GM20000 (cell line): ENCODE measurements at regions not wholly inside any gene's neighbourhood (a gene's known extent, or its start where the extent isn't known, plus 50 kb on each side); places are given as distances from the start of the nearest gene placed in this dataset.

ENCODE experiments used
- DNase-seq: peaks from one replicate; pipeline ENCODE4 v3.0.0; 2012; ENCODE audit warnings: low spot score
- CTCF ChIP-seq: IDR thresholded peaks from 2 replicates; pipeline ENCODE4 v1.5.1; 2012; ENCODE audit warnings: mild to moderate bottlenecking, control low read depth; ENCODE audit errors: extremely low read depth, missing control alignments

GRCh38 chr20:19893356-19893755 is 123.8 kb upstream of the NAA20 start:
- no peak for TF ChIP-seq CTCF
- DNase-seq: no peak

- DNase-seq: no peak
Measured at GRCh38 chr20:19895761-19896160, 121.4 kb upstream of the NAA20 start.

GRCh38 chr20:19897891-19898290 is 119.3 kb upstream of the NAA20 start:
- DNase-seq: no peak

More at GRCh38 chr20:19895761-19896160, 121.4 kb upstream of the NAA20 start:
- no peak for TF ChIP-seq CTCF

GRCh38 chr20:19901226-19901625 is 115.9 kb upstream of the NAA20 start:
- DNase-seq: no peak
- no peak for TF ChIP-seq CTCF

More at GRCh38 chr20:19897891-19898290, 119.3 kb upstream of the NAA20 start:
- no peak for TF ChIP-seq CTCF

- peak; percentile 63 for TF ChIP-seq CTCF
- DNase-seq: peak; percentile 73
Measured at GRCh38 chr20:19903168-19903811, 113.9 kb upstream of the NAA20 start.

- TF ChIP-seq CTCF: no peak
- DNase-seq: no peak
Measured at GRCh38 chr20:19907326-19908056, 109.7 kb upstream of the NAA20 start.

- no peak for DNase-seq
Measured at GRCh38 chr20:19908576-19908975, 108.6 kb upstream of the NAA20 start.

More at GRCh38 chr20:19908576-19908975, 108.6 kb upstream of the NAA20 start:
- no peak for TF ChIP-seq CTCF
